CD4-positive, alpha-beta T cell (primary cell): ENCODE measurements at regions not wholly inside any gene's neighbourhood (a gene's known extent, or its start where the extent isn't known, plus 50 kb on each side); places are given as distances from the start of the nearest gene placed in this dataset.

Experiments used
- ATAC-seq: fragments of 200-7000 bp; cut with Tn5 transposase; one replicate; pipeline ENCODE4 v1.10.0; 2022; ENCODE audit warnings: mild to moderate bottlenecking; ENCODE audit not compliant: poor library complexity
- CTCF ChIA-PET: fragments of 350-600 bp; sonication (Branson Sonifier 250); formaldehyde crosslinking; loops from one replicate; lab custom pipeline; 2021; ENCODE audit warnings: antibody characterized with exemption, inconsistent platforms; lab: Charles Lee
- POLR2A ChIA-PET: fragments of 350-600 bp; sonication (Branson Sonifier 250); formaldehyde crosslinking; loops from one replicate; lab custom pipeline; 2021; ENCODE audit warnings: antibody characterized with exemption, inconsistent platforms; lab: Charles Lee
- DNase-seq, 14 experiments: peaks; one replicate each; pipeline ENCODE4 v3.0.0-alpha.2; 2013 to 2020; ENCODE audit warnings: mixed read lengths in 2 of 14
- H3K27ac ChIP-seq, 2 donors: one replicate each; pipeline versions ENCODE4 v1.5.1 to v1.7.0; 2013; ENCODE audit warnings: low read length in 2 of 2, low read depth in 1 of 2, mild to moderate bottlenecking in 1 of 2
- H3K27me3 ChIP-seq, 2 experiments: 1 replicate in 1 of 2; 2 replicates in 1 of 2; pipeline versions ENCODE4 v1.6.1 to v1.7.0; 2013; ENCODE audit warnings: low read length in 2 of 2, control low read depth in 1 of 2, mild to moderate bottlenecking in 1 of 2, moderate library complexity in 1 of 2; ENCODE audit not compliant: insufficient read depth in 2 of 2, control insufficient read depth in 1 of 2
- H3K36me3 ChIP-seq: one replicate; pipeline ENCODE4 v1.6.1; 2013; ENCODE audit warnings: low read length, control low read depth; ENCODE audit not compliant: insufficient read depth
- H3K4me1 ChIP-seq: one replicate; pipeline ENCODE4 v1.6.1; 2013; ENCODE audit warnings: low read length, control low read depth; ENCODE audit not compliant: insufficient read depth
- H3K4me3 ChIP-seq: one replicate; pipeline ENCODE4 v1.5.1; 2013; ENCODE audit warnings: mild to moderate bottlenecking, low read length, moderate library complexity
- H3K9me3 ChIP-seq, 2 experiments: 1 replicate in 1 of 2; 2 replicates in 1 of 2; pipeline versions ENCODE4 v1.6.1 to v1.7.0; 2013; ENCODE audit warnings: low read length in 2 of 2, mild to moderate bottlenecking in 2 of 2, control low read depth in 1 of 2, moderate library complexity in 1 of 2; ENCODE audit not compliant: control insufficient read depth in 1 of 2, insufficient read depth in 1 of 2
- H3K27ac Mint-ChIP-seq: one replicate; pipeline ENCODE4 v1.8.0; 2020; ENCODE audit warnings: mixed read lengths
- H3K27me3 Mint-ChIP-seq: one replicate; pipeline ENCODE4 v1.8.0; 2021; ENCODE audit warnings: mixed read lengths
- H3K36me3 Mint-ChIP-seq: one replicate; pipeline ENCODE4 v1.8.0; 2021; ENCODE audit warnings: low read depth, mixed read lengths
- H3K4me1 Mint-ChIP-seq: one replicate; pipeline ENCODE4 v1.8.0; 2021; ENCODE audit warnings: low read depth, mixed read lengths
- H3K4me3 Mint-ChIP-seq: one replicate; pipeline ENCODE4 v1.8.0; 2020; ENCODE audit warnings: mild to moderate bottlenecking, mixed read lengths
- H3K9me3 Mint-ChIP-seq: one replicate; pipeline ENCODE4 v1.8.0; 2020; ENCODE audit warnings: mixed read lengths
- CTCF ChIP-seq: fragments of 200-600 bp; IDR thresholded peaks from one replicate; pipeline ENCODE4 v1.8.0; 2022; ENCODE audit warnings: antibody characterized with exemption, mild to moderate bottlenecking
- intact Hi-C, 2 experiments: fragments of 100-400 bp; cut with DNase I in 1 of 2; cut with micrococcal nuclease in 1 of 2; formaldehyde crosslinking; loops; one replicate each; pipeline versions ENCODE4 v1.15.1 to v1.9.0; 2023 to 2025; cut with DNase I, micrococcal nuclease

- intact Hi-C loops: no loop called here
- Mint-ChIP-seq H3K27ac (no peak overlapping the region), H3K9me3 (no peaks in the 10 kb centered on the region), H3K36me3 (no peaks in the 10 kb centered on the region), H3K27me3 (no peaks in the 10 kb centered on the region), H3K4me3 (no peak overlapping the region), H3K4me1 (peaks cover 7% of the 10 kb centered on the region)
- DNase-seq: no peak
- no peak for TF ChIP-seq CTCF
- Histone ChIP-seq H3K27me3 (no peaks in the 10 kb centered on the region), H3K36me3 (no peaks in the 10 kb centered on the region), H3K27ac (no peak overlapping the region), H3K4me1 (no peaks in the 10 kb centered on the region), H3K4me3 (no peak overlapping the region), H3K9me3 (peaks cover 0 to 5% of the 10 kb centered on the region in 2 experiments)
- ChIA-PET CTCF (no interaction called here), POLR2A (no interaction called here)
- no peak for ATAC-seq
Observed at GRCh38 chr10:128898133-128898915, 568.7 kb upstream of the MGMT start.

GRCh38 chr10:128898916-128899195 lies 568.2 kb upstream of the MGMT start:
- DNase-seq: no peak
- ChIA-PET CTCF (no interaction called here), POLR2A (no interaction called here)
- intact Hi-C loops: no loop called here
- Histone ChIP-seq H3K9me3 (peaks cover 0 to 5% of the 10 kb centered on the region in 2 experiments), H3K27ac (no peak overlapping the region), H3K27me3 (no peaks in the 10 kb centered on the region), H3K4me1 (no peaks in the 10 kb centered on the region), H3K36me3 (no peaks in the 10 kb centered on the region), H3K4me3 (no peak overlapping the region)
- no peaks in the 10 kb centered on the region for H3K36me3 Mint-ChIP-seq
- H3K4me3 Mint-ChIP-seq: no peak overlapping the region
- no peaks in the 10 kb centered on the region for H3K27me3 Mint-ChIP-seq
- no peak overlapping the region for H3K27ac Mint-ChIP-seq
- H3K9me3 Mint-ChIP-seq: no peaks in the 10 kb centered on the region
- no peak for TF ChIP-seq CTCF
- peaks cover 7% of the 10 kb centered on the region for H3K4me1 Mint-ChIP-seq
- ATAC-seq: no peak

DNA sequence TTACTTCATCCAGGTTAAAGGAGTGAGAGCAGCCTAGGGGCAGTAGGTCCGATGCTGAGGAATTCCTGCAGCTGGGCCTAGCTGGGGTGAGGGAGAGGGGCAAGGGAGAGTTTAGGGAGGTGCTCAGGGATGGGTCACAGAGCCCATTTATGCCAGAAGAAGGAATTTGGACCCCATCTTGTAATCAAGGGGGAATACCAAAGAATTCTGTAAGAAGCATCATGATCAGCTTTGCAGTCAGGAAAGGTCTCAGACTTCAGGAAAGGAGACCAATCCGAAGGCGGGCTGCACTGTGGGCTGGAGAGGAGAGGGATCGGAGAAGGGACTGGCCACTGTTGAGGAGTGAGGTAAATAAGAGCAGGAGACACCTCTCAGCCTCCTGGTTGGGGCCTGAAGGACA lies 566.6 kb upstream of the MGMT start:
- Mint-ChIP-seq H3K4me3 (no peak overlapping the region), H3K36me3 (no peaks in the 10 kb centered on the region), H3K27ac (no peak overlapping the region), H3K27me3 (no peaks in the 10 kb centered on the region), H3K4me1 (peaks cover 7% of the 10 kb centered on the region), H3K9me3 (peaks cover 1% of the 10 kb centered on the region)
- CTCF ChIA-PET: no interaction called here
- Histone ChIP-seq H3K9me3 (peaks cover 0 to 5% of the 10 kb centered on the region in 2 experiments), H3K27me3 (no peaks in the 10 kb centered on the region), H3K36me3 (no peaks in the 10 kb centered on the region), H3K27ac (no peak overlapping the region), H3K4me3 (no peak overlapping the region), H3K4me1 (no peaks in the 10 kb centered on the region)
- intact Hi-C loops: no loop called here
- POLR2A ChIA-PET: no interaction called here
- DNase-seq (no peak), ATAC-seq (no peak)
- no peak for TF ChIP-seq CTCF
